Panc1 (cell line): ENCODE measurements at regions not wholly inside any gene's neighbourhood (a gene's known extent, or its start where the extent isn't known, plus 50 kb on each side); places are given as distances from the start of the nearest gene placed in this dataset.

Experiments used
- ATAC-seq: fragments of 200-7000 bp; cut with Tn5 transposase; 2 replicates; pipeline ENCODE4 v1.9.1; 2020; ENCODE audit warnings: mild to moderate bottlenecking, moderate library complexity
- BruUV-seq: library from RNA; stranded (reverse); fragments of 400-500 nt; replicated peaks from 2 replicates; lab custom pipeline; 2021; lab: Mats Ljungman, UMichigan
- CTCF ChIA-PET: fragments of 300-600 bp; sonication (Branson Sonifier 250); formaldehyde crosslinking; loops from one replicate; lab custom pipeline; 2022; ENCODE audit warnings: antibody characterized with exemption; lab: Charles Lee
- POLR2A ChIA-PET: fragments of 300-600 bp; sonication (Branson Sonifier 250); formaldehyde crosslinking; loops from one replicate; lab custom pipeline; 2022; ENCODE audit warnings: antibody characterized with exemption; lab: Charles Lee
- DNase-seq: peaks from one replicate; pipeline ENCODE4 v3.0.0-alpha.2; 2010; ENCODE audit warnings: low read depth, low spot score
- H3K27ac ChIP-seq: 2 replicates; pipeline ENCODE4 v1.5.1; 2011; ENCODE audit warnings: mild to moderate bottlenecking, low read length, inconsistent platforms
- H3K27me3 ChIP-seq: fragments of 200-500 bp; sonication (Bioruptor generic); 2 replicates; pipeline ENCODE4 v1.6.0; 2014; ENCODE audit warnings: low read length, inconsistent platforms; ENCODE audit not compliant: control insufficient read depth, insufficient read depth
- H3K36me3 ChIP-seq: fragments of 200-500 bp; sonication (Bioruptor generic); 2 replicates; pipeline ENCODE4 v1.5.1; 2014; ENCODE audit warnings: inconsistent platforms, mild to moderate bottlenecking, low read length, moderate library complexity; ENCODE audit not compliant: control insufficient read depth, insufficient read depth
- H3K4me1 ChIP-seq: 2 replicates; pipeline ENCODE4 v1.5.1; 2011; ENCODE audit warnings: inconsistent platforms, mild to moderate bottlenecking, low read length, moderate library complexity; ENCODE audit not compliant: control insufficient read depth, insufficient read depth
- H3K4me3 ChIP-seq, 2 experiments: 2 replicates each; pipeline ENCODE4 v1.5.1; 2011 to 2012; ENCODE audit warnings: low read depth in 2 of 2, low read length in 2 of 2, mild to moderate bottlenecking in 2 of 2, inconsistent platforms in 1 of 2, moderate library complexity in 1 of 2
- H3K9me3 ChIP-seq: fragments of 200-500 bp; sonication (Bioruptor generic); 2 replicates; pipeline ENCODE4 v1.5.1; 2014; ENCODE audit warnings: low read depth, mild to moderate bottlenecking, inconsistent platforms, low read length, moderate library complexity; ENCODE audit not compliant: control insufficient read depth, insufficient read depth
- POLR2AphosphoS5 ChIP-seq: IDR thresholded peaks from 2 replicates; pipeline ENCODE4 v1.6.1; 2012; ENCODE audit warnings: mild to moderate bottlenecking, low read depth, low read length, moderate library complexity
- SIN3A ChIP-seq: IDR thresholded peaks from 2 replicates; pipeline ENCODE4 v1.6.1; 2012; ENCODE audit warnings: low read depth, mild to moderate bottlenecking, low read length, moderate library complexity, borderline replicate concordance; ENCODE audit not compliant: insufficient read depth
- TCF7L2 ChIP-seq: IDR thresholded peaks from 2 replicates; pipeline ENCODE4 v1.6.1; 2011; ENCODE audit warnings: mild to moderate bottlenecking, low read depth, low read length, inconsistent platforms
- in situ Hi-C: cut with HindIII; loops from 2 replicates; pipeline ENCODE4 v1.10.0; 2016; ENCODE audit warnings: low sequenced_read_pairs, low pct_unique_long_range_greater_than_20kb
- intact Hi-C: fragments of 100-400 bp; cut with micrococcal nuclease; formaldehyde crosslinking; loops from one replicate; pipeline ENCODE4 v1.10.0; 2022; ENCODE audit not compliant: unreplicated experiment
- TF ChIP-seq, protein P1 (sequence below): fragments of 450-650 bp; IDR thresholded peaks from 2 replicates; pipeline ENCODE4 v1.5.1; 2017; ENCODE audit warnings: mild to moderate bottlenecking
- TF ChIP-seq, protein P2 (sequence below), 2 experiments: IDR thresholded peaks; 2 replicates each; pipeline ENCODE4 v1.6.1; 2011 to 2012; ENCODE audit warnings: low read depth in 2 of 2, control low read depth in 1 of 2, low read length in 1 of 2, mild to moderate bottlenecking in 1 of 2, moderate library complexity in 1 of 2; ENCODE audit not compliant: insufficient read depth in 1 of 2

DNA sequence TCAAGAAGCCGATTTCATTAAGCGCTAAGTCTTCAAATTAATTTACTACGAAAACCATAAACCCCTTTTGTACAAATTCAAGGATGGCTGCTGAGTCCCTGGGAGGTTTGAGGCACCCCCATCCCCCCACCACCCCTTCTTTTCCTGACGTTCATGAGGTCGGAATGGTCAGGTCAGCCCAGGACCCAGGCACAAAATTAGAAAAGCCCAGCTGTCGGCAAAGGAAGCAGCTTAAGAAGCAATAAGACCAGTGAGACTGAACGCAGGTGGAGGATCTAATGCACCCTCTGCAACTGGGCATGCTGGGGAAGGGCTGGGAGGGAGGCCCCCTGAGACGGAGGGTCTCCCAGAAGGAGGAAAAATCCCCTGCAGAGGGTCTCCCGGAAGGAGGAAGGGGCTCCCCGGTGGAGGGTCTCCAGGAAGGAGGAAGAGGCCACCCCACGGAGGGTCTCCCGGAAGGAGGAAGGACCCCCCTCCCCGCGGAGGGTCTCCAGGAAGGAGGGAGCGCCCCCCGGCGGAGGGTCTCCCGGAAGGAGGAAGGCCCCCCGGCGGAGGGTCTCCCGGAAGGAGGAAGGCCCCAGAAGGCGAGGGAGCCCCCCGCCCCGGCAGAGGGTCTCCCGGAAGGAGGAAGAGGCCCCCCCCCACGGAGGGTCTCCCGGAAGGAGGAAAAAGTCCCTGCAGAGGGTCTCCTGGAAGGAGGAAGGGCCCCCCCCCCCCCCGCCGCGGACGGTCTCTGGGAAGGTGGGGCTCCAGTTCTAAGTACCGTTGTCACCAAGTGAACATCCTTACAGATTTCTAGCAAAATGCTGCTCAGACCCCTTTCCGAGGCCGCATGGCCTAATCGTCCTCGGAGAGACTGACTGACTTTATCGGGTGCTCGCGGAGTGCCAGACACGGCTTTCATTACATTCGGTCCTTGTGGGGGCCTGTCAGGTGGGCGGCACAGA lies 74.4 kb upstream of the FCN1 start:
- ChIA-PET POLR2A (interaction anchor here (0.6 kb wide), 1 partner anchor 241 kb away, joined by 8 read pairs; no protein-coding TSS in a partner anchor), CTCF (no interaction called here)
- no TSS peak for BruUV-seq
- no peak for DNase-seq
- Histone ChIP-seq H3K27ac (no peak overlapping the region), H3K36me3 (no peaks in the 10 kb centered on the region), H3K4me1 (no peaks in the 10 kb centered on the region), H3K27me3 (no peaks in the 10 kb centered on the region), H3K4me3 (no peak overlapping the region), H3K9me3 (no peaks in the 10 kb centered on the region)
- ATAC-seq: no peak
- TF ChIP-seq POLR2AphosphoS5 (no peak), TCF7L2 (no peak), SIN3A (no peak)
- TF ChIP-seq, protein P1, sequence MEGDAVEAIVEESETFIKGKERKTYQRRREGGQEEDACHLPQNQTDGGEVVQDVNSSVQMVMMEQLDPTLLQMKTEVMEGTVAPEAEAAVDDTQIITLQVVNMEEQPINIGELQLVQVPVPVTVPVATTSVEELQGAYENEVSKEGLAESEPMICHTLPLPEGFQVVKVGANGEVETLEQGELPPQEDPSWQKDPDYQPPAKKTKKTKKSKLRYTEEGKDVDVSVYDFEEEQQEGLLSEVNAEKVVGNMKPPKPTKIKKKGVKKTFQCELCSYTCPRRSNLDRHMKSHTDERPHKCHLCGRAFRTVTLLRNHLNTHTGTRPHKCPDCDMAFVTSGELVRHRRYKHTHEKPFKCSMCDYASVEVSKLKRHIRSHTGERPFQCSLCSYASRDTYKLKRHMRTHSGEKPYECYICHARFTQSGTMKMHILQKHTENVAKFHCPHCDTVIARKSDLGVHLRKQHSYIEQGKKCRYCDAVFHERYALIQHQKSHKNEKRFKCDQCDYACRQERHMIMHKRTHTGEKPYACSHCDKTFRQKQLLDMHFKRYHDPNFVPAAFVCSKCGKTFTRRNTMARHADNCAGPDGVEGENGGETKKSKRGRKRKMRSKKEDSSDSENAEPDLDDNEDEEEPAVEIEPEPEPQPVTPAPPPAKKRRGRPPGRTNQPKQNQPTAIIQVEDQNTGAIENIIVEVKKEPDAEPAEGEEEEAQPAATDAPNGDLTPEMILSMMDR: no peak
- TF ChIP-seq, protein P2, sequence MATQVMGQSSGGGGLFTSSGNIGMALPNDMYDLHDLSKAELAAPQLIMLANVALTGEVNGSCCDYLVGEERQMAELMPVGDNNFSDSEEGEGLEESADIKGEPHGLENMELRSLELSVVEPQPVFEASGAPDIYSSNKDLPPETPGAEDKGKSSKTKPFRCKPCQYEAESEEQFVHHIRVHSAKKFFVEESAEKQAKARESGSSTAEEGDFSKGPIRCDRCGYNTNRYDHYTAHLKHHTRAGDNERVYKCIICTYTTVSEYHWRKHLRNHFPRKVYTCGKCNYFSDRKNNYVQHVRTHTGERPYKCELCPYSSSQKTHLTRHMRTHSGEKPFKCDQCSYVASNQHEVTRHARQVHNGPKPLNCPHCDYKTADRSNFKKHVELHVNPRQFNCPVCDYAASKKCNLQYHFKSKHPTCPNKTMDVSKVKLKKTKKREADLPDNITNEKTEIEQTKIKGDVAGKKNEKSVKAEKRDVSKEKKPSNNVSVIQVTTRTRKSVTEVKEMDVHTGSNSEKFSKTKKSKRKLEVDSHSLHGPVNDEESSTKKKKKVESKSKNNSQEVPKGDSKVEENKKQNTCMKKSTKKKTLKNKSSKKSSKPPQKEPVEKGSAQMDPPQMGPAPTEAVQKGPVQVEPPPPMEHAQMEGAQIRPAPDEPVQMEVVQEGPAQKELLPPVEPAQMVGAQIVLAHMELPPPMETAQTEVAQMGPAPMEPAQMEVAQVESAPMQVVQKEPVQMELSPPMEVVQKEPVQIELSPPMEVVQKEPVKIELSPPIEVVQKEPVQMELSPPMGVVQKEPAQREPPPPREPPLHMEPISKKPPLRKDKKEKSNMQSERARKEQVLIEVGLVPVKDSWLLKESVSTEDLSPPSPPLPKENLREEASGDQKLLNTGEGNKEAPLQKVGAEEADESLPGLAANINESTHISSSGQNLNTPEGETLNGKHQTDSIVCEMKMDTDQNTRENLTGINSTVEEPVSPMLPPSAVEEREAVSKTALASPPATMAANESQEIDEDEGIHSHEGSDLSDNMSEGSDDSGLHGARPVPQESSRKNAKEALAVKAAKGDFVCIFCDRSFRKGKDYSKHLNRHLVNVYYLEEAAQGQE (IDR thresholded peaks at IDR 0.05; ENCODE audit: insufficient read depth in 1 of 2, low read depth in 2 of 2, low read length in 1 of 2): no peak
- in situ Hi-C loops (no loop called here), intact Hi-C loops (no loop called here)

DNA sequence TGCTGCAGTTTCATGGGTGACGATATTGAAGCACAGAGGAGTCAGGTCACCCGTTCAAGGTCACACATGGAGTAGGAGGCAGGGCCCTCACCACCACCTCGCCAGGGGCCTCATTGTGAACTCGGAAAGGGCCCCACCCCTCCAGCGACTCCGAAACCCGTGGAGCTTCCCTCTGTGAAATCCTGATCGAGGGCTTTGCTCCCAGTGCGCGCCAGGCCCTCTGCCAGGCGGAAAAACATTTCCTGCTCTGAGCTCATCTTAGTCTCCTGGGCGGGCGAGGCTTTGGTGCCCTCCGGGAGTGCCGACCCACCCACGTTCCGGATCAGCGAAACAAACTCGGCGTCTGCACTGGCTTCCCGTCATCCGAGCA lies 75.0 kb upstream of the FCN1 start:
- in situ Hi-C loops (no loop called here), intact Hi-C loops (no loop called here)
- Histone ChIP-seq H3K27me3 (no peaks in the 10 kb centered on the region), H3K36me3 (no peaks in the 10 kb centered on the region), H3K4me3 (no peak overlapping the region), H3K27ac (no peak overlapping the region), H3K4me1 (no peaks in the 10 kb centered on the region), H3K9me3 (no peaks in the 10 kb centered on the region)
- TF ChIP-seq SIN3A (no peak), TCF7L2 (no peak)
- TF ChIP-seq, protein P2 (IDR thresholded peaks at IDR 0.05; ENCODE audit: insufficient read depth in 1 of 2, low read depth in 2 of 2, low read length in 1 of 2): no peak
- POLR2A ChIA-PET: no interaction called here
- DNase-seq: no peak
- CTCF ChIA-PET: no interaction called here
- BruUV-seq: no TSS peak
- no peak for ATAC-seq
